ENCODE measurements at regions not wholly inside any gene's neighbourhood (a gene's known extent, or its start where the extent isn't known, plus 50 kb on each side); places are given as distances from the start of the nearest gene placed in this dataset.

- Histone ChIP-seq H3K79me2 (ENCODE audit: insufficient read depth, low read length) (no peaks in the 10 kb centered on the region), H3K9me2 (ENCODE audit: insufficient read depth) (no peaks in the 10 kb centered on the region), H4K20me1 (ENCODE audit: insufficient read depth) (no peaks in the 10 kb centered on the region), H3K4me1 (ENCODE audit: control insufficient read depth in 1 of 2, insufficient read depth in 2 of 2, low read length in 2 of 2) (no peaks in the 10 kb centered on the region), H3K9me3 (ENCODE audit: control insufficient read depth in 1 of 2, insufficient read depth in 1 of 2, low read depth in 1 of 2, low read length in 2 of 2) (no peaks in the 10 kb centered on the region), H3K4me2 (ENCODE audit: low read length) (no peak overlapping the region), H3K27me3 (ENCODE audit: insufficient read depth, low read length) (no peaks in the 10 kb centered on the region), H3K36me3 (ENCODE audit: control insufficient read depth in 1 of 2, insufficient read depth in 2 of 2, low read length in 2 of 2) (no peaks in the 10 kb centered on the region), H3K9ac (ENCODE audit: low read length) (no peak overlapping the region), H2AFZ (ENCODE audit: low read depth, low read length, poor library complexity, severe bottlenecking) (no peak overlapping the region), H3K4me3 (replicated peaks in 1 of 2; ENCODE audit: low read depth in 1 of 2, low read length in 2 of 2) (no peak overlapping the region), H3K27ac (ENCODE audit: low read depth, low read length) (no peak overlapping the region)
- POLR2A ChIA-PET: no interaction called here
- DNase-seq (ENCODE audit: low read depth, low spot score): no peak
- RAD21 ChIA-PET (ENCODE audit: low non-redundant PET in 1 of 2, low total read pairs in 2 of 2, uncharacterized antibody in 2 of 2, unreplicated experiment in 2 of 2): no interaction called here
- CTCF ChIA-PET: no interaction called here
- TF ChIP-seq ZFX (IDR thresholded peaks at IDR 0.05): no peak
- no peak for TF ChIP-seq SIN3A (IDR thresholded peaks at IDR 0.05; ENCODE audit: low read depth)
- no peak for TF ChIP-seq POLR2AphosphoS5 (IDR thresholded peaks at IDR 0.05; ENCODE audit: low read depth, low read length)
- TF ChIP-seq, protein P1, sequence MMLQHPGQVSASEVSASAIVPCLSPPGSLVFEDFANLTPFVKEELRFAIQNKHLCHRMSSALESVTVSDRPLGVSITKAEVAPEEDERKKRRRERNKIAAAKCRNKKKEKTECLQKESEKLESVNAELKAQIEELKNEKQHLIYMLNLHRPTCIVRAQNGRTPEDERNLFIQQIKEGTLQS (IDR thresholded peaks at IDR 0.05): no peak
- TF ChIP-seq, protein P2, sequence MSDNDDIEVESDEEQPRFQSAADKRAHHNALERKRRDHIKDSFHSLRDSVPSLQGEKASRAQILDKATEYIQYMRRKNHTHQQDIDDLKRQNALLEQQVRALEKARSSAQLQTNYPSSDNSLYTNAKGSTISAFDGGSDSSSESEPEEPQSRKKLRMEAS (IDR thresholded peaks at IDR 0.05): no peak
- TF ChIP-seq, protein P3, sequence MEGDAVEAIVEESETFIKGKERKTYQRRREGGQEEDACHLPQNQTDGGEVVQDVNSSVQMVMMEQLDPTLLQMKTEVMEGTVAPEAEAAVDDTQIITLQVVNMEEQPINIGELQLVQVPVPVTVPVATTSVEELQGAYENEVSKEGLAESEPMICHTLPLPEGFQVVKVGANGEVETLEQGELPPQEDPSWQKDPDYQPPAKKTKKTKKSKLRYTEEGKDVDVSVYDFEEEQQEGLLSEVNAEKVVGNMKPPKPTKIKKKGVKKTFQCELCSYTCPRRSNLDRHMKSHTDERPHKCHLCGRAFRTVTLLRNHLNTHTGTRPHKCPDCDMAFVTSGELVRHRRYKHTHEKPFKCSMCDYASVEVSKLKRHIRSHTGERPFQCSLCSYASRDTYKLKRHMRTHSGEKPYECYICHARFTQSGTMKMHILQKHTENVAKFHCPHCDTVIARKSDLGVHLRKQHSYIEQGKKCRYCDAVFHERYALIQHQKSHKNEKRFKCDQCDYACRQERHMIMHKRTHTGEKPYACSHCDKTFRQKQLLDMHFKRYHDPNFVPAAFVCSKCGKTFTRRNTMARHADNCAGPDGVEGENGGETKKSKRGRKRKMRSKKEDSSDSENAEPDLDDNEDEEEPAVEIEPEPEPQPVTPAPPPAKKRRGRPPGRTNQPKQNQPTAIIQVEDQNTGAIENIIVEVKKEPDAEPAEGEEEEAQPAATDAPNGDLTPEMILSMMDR (IDR thresholded peaks at IDR 0.05 in 2 of 3, conservative IDR thresholded peaks at IDR 0.05 in 1 of 3; ENCODE audit: borderline replicate concordance in 1 of 3, insufficient read depth in 1 of 3, low read depth in 2 of 3, low read length in 2 of 3): no peak
- TF ChIP-seq RAD21 (IDR thresholded peaks at IDR 0.05; ENCODE audit: low read depth): no peak
- no peak for TF ChIP-seq EZH2phosphoT487 (IDR thresholded peaks at IDR 0.05; ENCODE audit: borderline replicate concordance)
- no peak for TF ChIP-seq REST (IDR thresholded peaks at IDR 0.05; ENCODE audit: low read depth)
- TF ChIP-seq FOSL1 (IDR thresholded peaks at IDR 0.05; ENCODE audit: low read depth): no peak
- TF ChIP-seq TCF7L2 (IDR thresholded peaks at IDR 0.05; ENCODE audit: borderline replicate concordance, extremely low read depth, insufficient read depth, insufficient read length): no peak
- no peak for TF ChIP-seq YY1 (IDR thresholded peaks at IDR 0.05; ENCODE audit: extremely low read depth, insufficient replicate concordance, low read depth, low read length)
- TF ChIP-seq ZNF274 (IDR thresholded peaks at IDR 0.05; ENCODE audit: low read depth, low read length): no peak
- TF ChIP-seq SP1 (IDR thresholded peaks at IDR 0.05; ENCODE audit: low read depth): no peak
- no peak for TF ChIP-seq POLR2A (IDR thresholded peaks at IDR 0.05; ENCODE audit: borderline replicate concordance, extremely low read depth, insufficient read depth, insufficient read length)
- TF ChIP-seq SRF (IDR thresholded peaks at IDR 0.05; ENCODE audit: low read depth): no peak
- no peak for TF ChIP-seq CBX3 (IDR thresholded peaks at IDR 0.05; ENCODE audit: low read depth)
- no peak for TF ChIP-seq EGR1 (IDR thresholded peaks at IDR 0.05; ENCODE audit: low read depth)
- no peak for TF ChIP-seq EZH2 (IDR thresholded peaks at IDR 0.05)
- TF ChIP-seq JUND (IDR thresholded peaks at IDR 0.05): no peak
- no TSS peak for BruUV-seq (replicated peaks)
- intact Hi-C loops (cut with micrococcal nuclease): no loop called here
- ATAC-seq: no peak
Measured at GRCh38 chr4:156527237-156527993, 444.2 kb downstream of the PDGFC start.

All from HCT116 (cell line).